ENCODE measurements at regions not wholly inside any gene's neighbourhood (a gene's known extent, or its start where the extent isn't known, plus 50 kb on each side); places are given as distances from the start of the nearest gene placed in this dataset.

DNA sequence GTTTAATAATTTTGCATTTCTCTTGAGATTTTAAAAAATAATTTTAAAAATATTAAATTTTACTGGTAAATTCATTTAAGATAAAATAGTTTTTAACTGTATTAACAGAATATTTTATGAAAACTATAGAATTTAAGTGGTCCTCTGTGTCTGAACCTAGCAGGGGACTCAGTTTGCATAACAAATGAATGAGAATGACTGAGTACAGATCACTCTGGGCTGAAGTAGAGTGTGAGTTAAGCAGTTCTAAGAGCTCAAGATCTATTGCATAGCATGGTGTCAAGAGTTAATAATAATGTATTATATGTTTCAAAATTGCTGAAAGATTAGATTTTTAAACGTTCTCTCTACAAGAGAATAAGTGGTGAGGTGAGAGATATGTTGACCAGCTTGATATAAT, 348.3 kb upstream of the SLITRK1 start:
- Histone ChIP-seq H3K9ac (ENCODE audit: insufficient read depth, low read length) (no peak overlapping the region), H3K36me3 (ENCODE audit: control insufficient read depth, insufficient read depth, low read length) (no peaks in the 10 kb centered on the region), H3K4me2 (ENCODE audit: extremely low read depth, insufficient read depth, low read length) (no peak overlapping the region), H3K9me3 (ENCODE audit: control insufficient read depth, insufficient read depth, low read depth, low read length) (no peaks in the 10 kb centered on the region), H3K27ac (ENCODE audit: insufficient read depth, low read length) (no peak overlapping the region), H3K4me3 (replicated peaks in 1 of 4; ENCODE audit: control extremely low read depth in 1 of 4, insufficient read depth in 1 of 4, low read depth in 3 of 4, low read length in 4 of 4) (no peak overlapping the region), H4K20me1 (ENCODE audit: control insufficient read depth, extremely low read depth, insufficient read depth, low read length) (no peaks in the 10 kb centered on the region), H3K27me3 (ENCODE audit: control insufficient read depth, insufficient read depth, low read length) (no peaks in the 10 kb centered on the region), H3K4me1 (ENCODE audit: control insufficient read depth, extremely low read depth, insufficient read depth, low read length) (no peaks in the 10 kb centered on the region), H2AFZ (ENCODE audit: low read length) (no peak overlapping the region), H3K79me2 (ENCODE audit: control insufficient read depth, insufficient read depth, low read length) (no peaks in the 10 kb centered on the region)
- no peak for DNase-seq (ENCODE audit: low read depth in 2 of 2)
- TF ChIP-seq EZH2 (IDR thresholded peaks at IDR 0.05; ENCODE audit: low read length, missing control alignments) = no peak
- TF ChIP-seq, protein P1, sequence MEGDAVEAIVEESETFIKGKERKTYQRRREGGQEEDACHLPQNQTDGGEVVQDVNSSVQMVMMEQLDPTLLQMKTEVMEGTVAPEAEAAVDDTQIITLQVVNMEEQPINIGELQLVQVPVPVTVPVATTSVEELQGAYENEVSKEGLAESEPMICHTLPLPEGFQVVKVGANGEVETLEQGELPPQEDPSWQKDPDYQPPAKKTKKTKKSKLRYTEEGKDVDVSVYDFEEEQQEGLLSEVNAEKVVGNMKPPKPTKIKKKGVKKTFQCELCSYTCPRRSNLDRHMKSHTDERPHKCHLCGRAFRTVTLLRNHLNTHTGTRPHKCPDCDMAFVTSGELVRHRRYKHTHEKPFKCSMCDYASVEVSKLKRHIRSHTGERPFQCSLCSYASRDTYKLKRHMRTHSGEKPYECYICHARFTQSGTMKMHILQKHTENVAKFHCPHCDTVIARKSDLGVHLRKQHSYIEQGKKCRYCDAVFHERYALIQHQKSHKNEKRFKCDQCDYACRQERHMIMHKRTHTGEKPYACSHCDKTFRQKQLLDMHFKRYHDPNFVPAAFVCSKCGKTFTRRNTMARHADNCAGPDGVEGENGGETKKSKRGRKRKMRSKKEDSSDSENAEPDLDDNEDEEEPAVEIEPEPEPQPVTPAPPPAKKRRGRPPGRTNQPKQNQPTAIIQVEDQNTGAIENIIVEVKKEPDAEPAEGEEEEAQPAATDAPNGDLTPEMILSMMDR (conservative IDR thresholded peaks at IDR 0.05 in 1 of 2, IDR thresholded peaks at IDR 0.05 in 1 of 2; ENCODE audit: low read depth in 1 of 2, low read length in 2 of 2) = no peak

DNA sequence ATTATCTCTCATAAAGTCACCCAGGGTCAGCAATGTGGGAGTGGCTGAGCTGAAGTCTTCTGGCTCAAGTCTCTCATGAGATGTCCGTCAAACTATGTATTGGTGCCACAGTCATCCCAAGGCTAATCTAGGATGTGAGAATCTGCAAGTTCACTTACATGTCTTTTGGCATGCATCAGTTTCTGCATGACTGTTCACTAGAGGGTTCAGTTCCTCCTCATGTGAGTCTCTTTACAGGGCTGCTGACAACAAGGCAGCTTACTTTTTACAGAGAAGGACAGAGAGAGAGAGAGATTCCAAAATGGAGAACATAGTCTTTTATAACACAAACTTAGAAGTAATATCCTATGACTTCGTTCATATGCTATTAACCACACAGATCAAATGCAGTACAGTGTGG, 328.8 kb upstream of the SLITRK1 start:
- Histone ChIP-seq H3K4me1 (ENCODE audit: control insufficient read depth, extremely low read depth, insufficient read depth, low read length) (no peaks in the 10 kb centered on the region), H3K9me3 (ENCODE audit: control insufficient read depth, insufficient read depth, low read depth, low read length) (no peaks in the 10 kb centered on the region), H3K4me3 (replicated peaks in 1 of 4; ENCODE audit: control extremely low read depth in 1 of 4, insufficient read depth in 1 of 4, low read depth in 3 of 4, low read length in 4 of 4) (no peak overlapping the region), H3K4me2 (ENCODE audit: extremely low read depth, insufficient read depth, low read length) (no peak overlapping the region), H3K27ac (ENCODE audit: insufficient read depth, low read length) (no peak overlapping the region), H3K79me2 (ENCODE audit: control insufficient read depth, insufficient read depth, low read length) (no peaks in the 10 kb centered on the region), H3K9ac (ENCODE audit: insufficient read depth, low read length) (no peak overlapping the region), H2AFZ (ENCODE audit: low read length) (no peak overlapping the region), H3K27me3 (ENCODE audit: control insufficient read depth, insufficient read depth, low read length) (no peaks in the 10 kb centered on the region), H4K20me1 (ENCODE audit: control insufficient read depth, extremely low read depth, insufficient read depth, low read length) (no peaks in the 10 kb centered on the region), H3K36me3 (ENCODE audit: control insufficient read depth, insufficient read depth, low read length) (no peaks in the 10 kb centered on the region)
- TF ChIP-seq, protein P1 (conservative IDR thresholded peaks at IDR 0.05 in 1 of 2, IDR thresholded peaks at IDR 0.05 in 1 of 2; ENCODE audit: low read depth in 1 of 2, low read length in 2 of 2) = no peak
- peak in 1 of 2 donors; percentile 4 for DNase-seq (ENCODE audit: low read depth in 2 of 2)

DNA sequence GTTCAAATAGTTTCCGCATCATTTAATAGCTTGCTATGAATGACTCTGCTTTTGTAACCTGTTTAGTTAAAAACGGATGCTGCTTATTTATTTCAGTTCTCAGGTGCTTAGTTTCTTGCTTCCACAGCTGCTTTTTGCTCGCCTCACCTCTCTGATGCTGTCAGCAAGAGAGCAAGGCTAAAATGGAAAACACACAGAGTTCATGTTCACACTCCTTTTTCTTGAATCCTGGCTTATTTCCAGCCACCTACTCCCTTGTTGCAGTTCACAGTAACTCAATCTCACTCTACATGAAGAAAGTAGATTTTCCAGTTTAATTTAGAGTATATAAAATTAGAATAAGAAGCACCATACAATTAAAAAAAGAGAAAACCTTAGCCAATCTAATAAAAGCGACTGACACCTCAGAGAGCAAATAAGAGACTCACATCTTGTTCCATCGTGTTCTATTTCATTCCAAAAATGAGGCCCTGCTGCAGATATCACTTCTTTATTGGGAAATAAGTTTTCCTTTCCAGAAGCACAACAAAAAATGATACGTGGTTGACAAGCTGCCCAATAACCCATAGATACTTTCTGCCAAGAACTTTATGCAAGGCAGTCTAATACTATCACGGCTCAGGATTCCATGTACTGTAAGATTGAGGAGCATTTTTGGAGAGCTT, 326.1 kb upstream of the SLITRK1 start:
- Histone ChIP-seq H3K9me3 (ENCODE audit: control insufficient read depth, insufficient read depth, low read depth, low read length) (no peaks in the 10 kb centered on the region), H3K36me3 (ENCODE audit: control insufficient read depth, insufficient read depth, low read length) (no peaks in the 10 kb centered on the region), H3K4me3 (replicated peaks in 1 of 4; ENCODE audit: control extremely low read depth in 1 of 4, insufficient read depth in 1 of 4, low read depth in 3 of 4, low read length in 4 of 4) (no peak overlapping the region), H3K27ac (ENCODE audit: insufficient read depth, low read length) (no peak overlapping the region), H3K27me3 (ENCODE audit: control insufficient read depth, insufficient read depth, low read length) (no peaks in the 10 kb centered on the region), H3K4me2 (ENCODE audit: extremely low read depth, insufficient read depth, low read length) (no peak overlapping the region), H4K20me1 (ENCODE audit: control insufficient read depth, extremely low read depth, insufficient read depth, low read length) (no peaks in the 10 kb centered on the region), H3K9ac (ENCODE audit: insufficient read depth, low read length) (no peak overlapping the region), H3K4me1 (ENCODE audit: control insufficient read depth, extremely low read depth, insufficient read depth, low read length) (no peaks in the 10 kb centered on the region), H2AFZ (ENCODE audit: low read length) (no peak overlapping the region), H3K79me2 (ENCODE audit: control insufficient read depth, insufficient read depth, low read length) (no peaks in the 10 kb centered on the region)
- no peak for DNase-seq (ENCODE audit: low read depth in 2 of 2)
- TF ChIP-seq, protein P1 (conservative IDR thresholded peaks at IDR 0.05 in 1 of 2, IDR thresholded peaks at IDR 0.05 in 1 of 2; ENCODE audit: low read depth in 1 of 2, low read length in 2 of 2) = no peak
- TF ChIP-seq EZH2 (IDR thresholded peaks at IDR 0.05; ENCODE audit: low read length, missing control alignments) = no peak
